HCT116 (cell line): ENCODE measurements at regions not wholly inside any gene's neighbourhood (a gene's known extent, or its start where the extent isn't known, plus 50 kb on each side); places are given as distances from the start of the nearest gene placed in this dataset.

Experiments
- ATAC-seq: fragments of 200-7000 bp; cut with Tn5 transposase; 2 replicates; pipeline ENCODE4 v1.9.1; 2020; ENCODE audit warnings: mild to moderate bottlenecking, moderate library complexity
- BruUV-seq: library from RNA; stranded (reverse); fragments of 400-500 nt; replicated peaks from 2 replicates; lab custom pipeline; 2021; lab: Mats Ljungman, UMichigan
- CTCF ChIA-PET: fragments of 300-600 bp; sonication (Branson Sonifier 250); formaldehyde crosslinking; loops from one replicate; lab custom pipeline; 2021; ENCODE audit warnings: antibody characterized with exemption; lab: Charles Lee
- POLR2A ChIA-PET: fragments of 300-600, 350-600 bp; sonication (Branson Sonifier 250); formaldehyde crosslinking; loops from one replicate; lab custom pipeline; 2021; ENCODE audit warnings: antibody characterized with exemption; lab: Charles Lee
- RAD21 ChIA-PET, 2 experiments: fragments of 300-600 bp; sonication (Branson Sonifier 250); formaldehyde crosslinking; loops; one replicate each; lab custom pipeline; 2023; ENCODE audit warnings: low total read pairs in 2 of 2; ENCODE audit not compliant: uncharacterized antibody in 2 of 2, unreplicated experiment in 2 of 2, low non-redundant PET in 1 of 2; lab: Charles Lee
- DNase-seq: peaks from one replicate; pipeline ENCODE4 v3.0.0-alpha.2; 2010; ENCODE audit warnings: low read depth, low spot score
- H2AFZ ChIP-seq: fragments of 200-600 bp; shearing (Covaris generic), sonication (generic); 2 replicates; pipeline ENCODE4 v1.6.1; 2017; ENCODE audit warnings: low read depth, mixed run types, mixed read lengths, antibody characterized with exemption, low read length; ENCODE audit not compliant: poor library complexity, severe bottlenecking
- H3K27ac ChIP-seq: 2 replicates; pipeline ENCODE4 v1.5.1; 2012; ENCODE audit warnings: low read depth, low read length
- H3K27me3 ChIP-seq: fragments of 200-600 bp; sonication (generic); 2 replicates; pipeline ENCODE4 v1.6.1; 2016; ENCODE audit warnings: mixed run types, low read length, mixed read lengths; ENCODE audit not compliant: insufficient read depth
- H3K36me3 ChIP-seq, 2 experiments: fragments of 200-500 bp in 1 of 2; fragments of 200-600 bp in 1 of 2; sonication (Bioruptor generic) in 1 of 2; sonication (generic) in 1 of 2; 2 replicates each; pipeline versions ENCODE4 v1.5.1 to v1.6.1; 2014 to 2016; ENCODE audit warnings: low read length in 2 of 2, inconsistent platforms in 1 of 2, mixed read lengths in 1 of 2, mixed run types in 1 of 2; ENCODE audit not compliant: insufficient read depth in 2 of 2, control insufficient read depth in 1 of 2
- H3K4me1 ChIP-seq, 2 experiments: fragments of 200-600 bp in 1 of 2; sonication (generic) in 1 of 2; 2 replicates each; pipeline versions ENCODE4 v1.5.1 to v1.6.1; 2012 to 2017; ENCODE audit warnings: low read length in 2 of 2, inconsistent platforms in 1 of 2, mild to moderate bottlenecking in 1 of 2, mixed read lengths in 1 of 2, mixed run types in 1 of 2, moderate library complexity in 1 of 2; ENCODE audit not compliant: insufficient read depth in 2 of 2, control insufficient read depth in 1 of 2
- H3K4me2 ChIP-seq: fragments of 200-600 bp; sonication (generic); 2 replicates; pipeline ENCODE4 v1.6.1; 2017; ENCODE audit warnings: mixed run types, low read length, mixed read lengths
- H3K4me3 ChIP-seq, 2 experiments: fragments of 200-600 bp in 1 of 2; sonication (generic) in 1 of 2; replicated peaks in 1 of 2; 2 replicates each; pipeline ENCODE4 v1.5.1; 2011 to 2016; ENCODE audit warnings: low read length in 2 of 2, control low read depth in 1 of 2, low read depth in 1 of 2, mild to moderate bottlenecking in 1 of 2, mixed read lengths in 1 of 2, mixed run types in 1 of 2
- H3K79me2 ChIP-seq: fragments of 200-600 bp; sonication (generic); 2 replicates; pipeline ENCODE4 v1.6.1; 2017; ENCODE audit warnings: mild to moderate bottlenecking, mixed run types, low read length, moderate library complexity, mixed read lengths; ENCODE audit not compliant: insufficient read depth
- H3K9ac ChIP-seq: fragments of 200-600 bp; sonication (generic); 2 replicates; pipeline ENCODE4 v1.6.1; 2016; ENCODE audit warnings: low read length, mixed read lengths
- H3K9me2 ChIP-seq: fragments of 200-600 bp; sonication (generic), shearing (Covaris generic); 2 replicates; pipeline ENCODE4 v1.6.1; 2017; ENCODE audit warnings: mixed run types, mild to moderate bottlenecking, moderate library complexity; ENCODE audit not compliant: insufficient read depth
- H3K9me3 ChIP-seq, 2 experiments: fragments of 200-500 bp in 1 of 2; fragments of 200-600 bp in 1 of 2; sonication (Bioruptor generic) in 1 of 2; sonication (generic) in 1 of 2; 2 replicates each; pipeline ENCODE4 v1.6.1; 2014 to 2017; ENCODE audit warnings: low read length in 2 of 2, mixed read lengths in 2 of 2, inconsistent platforms in 1 of 2, low read depth in 1 of 2, mild to moderate bottlenecking in 1 of 2, mixed run types in 1 of 2, moderate library complexity in 1 of 2; ENCODE audit not compliant: control insufficient read depth in 1 of 2, insufficient read depth in 1 of 2
- H4K20me1 ChIP-seq: fragments of 200-600 bp; sonication (generic), shearing (Covaris generic); 2 replicates; pipeline ENCODE4 v1.6.1; 2017; ENCODE audit warnings: mixed run types, mild to moderate bottlenecking, moderate library complexity; ENCODE audit not compliant: insufficient read depth
- CBX3 ChIP-seq: IDR thresholded peaks from 2 replicates; pipeline ENCODE4 v1.6.1; 2012; ENCODE audit warnings: low read depth
- ELF1 ChIP-seq: IDR thresholded peaks from 2 replicates; pipeline ENCODE4 v1.6.1; 2012; ENCODE audit warnings: low read depth, borderline replicate concordance
- EZH2 ChIP-seq: fragments of 200-600 bp; sonication (generic); IDR thresholded peaks from 2 replicates; pipeline ENCODE4 v1.6.1; 2017; ENCODE audit warnings: antibody characterized with exemption, mixed run types
- POLR2A ChIP-seq: IDR thresholded peaks from 2 replicates; pipeline ENCODE4 v1.7.0; 2011; ENCODE audit warnings: borderline replicate concordance; ENCODE audit not compliant: insufficient read depth, insufficient read length; ENCODE audit errors: extremely low read depth
- ZFX ChIP-seq: fragments of 450-650 bp; IDR thresholded peaks from 2 replicates; pipeline ENCODE4 v1.6.1; 2017
- ZNF274 ChIP-seq: fragments of 200-500 bp; sonication (Bioruptor generic); IDR thresholded peaks from 2 replicates; pipeline ENCODE4 v1.6.1; 2014; ENCODE audit warnings: mild to moderate bottlenecking, low read depth, low read length, inconsistent platforms
- intact Hi-C: fragments of 100-400 bp; cut with micrococcal nuclease; formaldehyde crosslinking; loops from 2 replicates; pipeline ENCODE4 v1.10.0; 2022
- TF ChIP-seq, protein P1 (sequence below): IDR thresholded peaks from 2 replicates; pipeline ENCODE4 v1.6.1; 2011; ENCODE audit warnings: mild to moderate bottlenecking, low read length, moderate library complexity; ENCODE audit not compliant: insufficient replicate concordance; ENCODE audit errors: extremely low read depth
- TF ChIP-seq, protein P2 (sequence below), 3 experiments: fragments of 200-600 bp in 1 of 3; sonication (generic) in 1 of 3; IDR thresholded peaks in 2 of 3; conservative IDR thresholded peaks in 1 of 3; 2 replicates each; pipeline ENCODE4 v1.5.1; 2012 to 2017; ENCODE audit warnings: low read depth in 2 of 3, low read length in 2 of 3, antibody characterized with exemption in 1 of 3, borderline replicate concordance in 1 of 3, control low read depth in 1 of 3, mild to moderate bottlenecking in 1 of 3, mixed read lengths in 1 of 3, mixed run types in 1 of 3, moderate library complexity in 1 of 3; ENCODE audit not compliant: insufficient read depth in 1 of 3
- TF ChIP-seq, protein P3 (sequence below): IDR thresholded peaks from 2 replicates; pipeline ENCODE4 v1.6.1; 2012; ENCODE audit warnings: low read depth
- TF ChIP-seq, protein P4 (sequence below): IDR thresholded peaks from 2 replicates; pipeline ENCODE4 v1.6.1; 2012

DNA sequence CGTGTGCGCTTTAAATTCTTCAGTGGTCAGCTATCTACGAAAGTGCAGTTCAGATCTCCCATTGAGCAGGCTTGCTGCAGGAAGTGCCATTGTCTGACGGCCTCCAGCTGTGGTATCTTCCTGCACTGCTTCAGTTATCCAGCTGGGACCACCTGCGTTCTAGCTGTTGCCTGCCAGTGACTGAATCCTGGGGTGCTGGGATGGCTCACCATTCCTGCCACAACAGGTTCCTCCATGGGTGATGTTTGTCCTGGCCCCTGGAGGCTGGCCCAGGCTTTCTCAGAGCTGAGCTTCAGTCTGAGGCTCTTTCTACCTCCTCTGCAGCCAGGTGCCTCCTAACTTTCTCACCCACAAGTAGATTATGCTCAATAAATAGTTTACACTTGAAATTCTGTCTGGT is 498.5 kb upstream of the HS6ST1 start:
- Histone ChIP-seq H3K79me2 (no peaks in the 10 kb centered on the region), H3K9ac (no peak overlapping the region), H3K27me3 (peaks cover 52% of the 10 kb centered on the region), H4K20me1 (no peaks in the 10 kb centered on the region), H3K4me3 (no peak overlapping the region), H3K9me3 (no peaks in the 10 kb centered on the region), H3K27ac (no peak overlapping the region), H3K4me2 (no peak overlapping the region), H3K9me2 (no peaks in the 10 kb centered on the region), H3K36me3 (no peaks in the 10 kb centered on the region), H2AFZ (no peak overlapping the region), H3K4me1 (no peaks in the 10 kb centered on the region)
- intact Hi-C loops = no loop called here
- no peak for TF ChIP-seq CBX3
- TF ChIP-seq ELF1 = no peak
- TF ChIP-seq ZFX = no peak
- TF ChIP-seq, protein P1, sequence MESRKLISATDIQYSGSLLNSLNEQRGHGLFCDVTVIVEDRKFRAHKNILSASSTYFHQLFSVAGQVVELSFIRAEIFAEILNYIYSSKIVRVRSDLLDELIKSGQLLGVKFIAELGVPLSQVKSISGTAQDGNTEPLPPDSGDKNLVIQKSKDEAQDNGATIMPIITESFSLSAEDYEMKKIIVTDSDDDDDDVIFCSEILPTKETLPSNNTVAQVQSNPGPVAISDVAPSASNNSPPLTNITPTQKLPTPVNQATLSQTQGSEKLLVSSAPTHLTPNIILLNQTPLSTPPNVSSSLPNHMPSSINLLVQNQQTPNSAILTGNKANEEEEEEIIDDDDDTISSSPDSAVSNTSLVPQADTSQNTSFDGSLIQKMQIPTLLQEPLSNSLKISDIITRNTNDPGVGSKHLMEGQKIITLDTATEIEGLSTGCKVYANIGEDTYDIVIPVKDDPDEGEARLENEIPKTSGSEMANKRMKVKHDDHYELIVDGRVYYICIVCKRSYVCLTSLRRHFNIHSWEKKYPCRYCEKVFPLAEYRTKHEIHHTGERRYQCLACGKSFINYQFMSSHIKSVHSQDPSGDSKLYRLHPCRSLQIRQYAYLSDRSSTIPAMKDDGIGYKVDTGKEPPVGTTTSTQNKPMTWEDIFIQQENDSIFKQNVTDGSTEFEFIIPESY = no peak
- BruUV-seq = no TSS peak
- ChIA-PET RAD21 (no interaction called here), POLR2A (no interaction called here), CTCF (no interaction called here)
- no peak for DNase-seq
- ATAC-seq = no peak

DNA sequence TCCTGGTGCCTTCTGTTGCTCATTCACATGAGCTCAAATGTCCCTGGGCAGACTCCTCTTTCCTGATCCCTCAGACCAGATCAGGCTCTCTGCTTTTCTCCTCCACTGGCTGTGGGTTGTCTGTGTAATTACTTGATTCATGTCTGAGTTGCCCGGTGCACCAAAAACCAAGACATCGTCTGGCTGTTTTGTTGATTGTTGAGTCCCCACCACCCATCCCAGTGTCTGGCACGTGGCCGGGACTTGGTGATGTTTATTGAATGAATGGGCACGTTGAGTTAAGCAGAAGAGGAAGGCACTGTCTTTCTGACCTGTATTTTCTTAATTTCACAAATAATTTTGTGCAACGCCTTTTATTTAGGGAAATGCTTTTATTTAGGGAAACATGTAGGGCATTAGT is 499.1 kb upstream of the HS6ST1 start:
- H3K9ac ChIP-seq = no peak overlapping the region
- no peak overlapping the region for H2AFZ ChIP-seq
- H3K4me2 ChIP-seq = no peak overlapping the region
- ChIA-PET CTCF (no interaction called here), POLR2A (no interaction called here), RAD21 (no interaction called here)
- ATAC-seq (no peak), DNase-seq (no peak)
- no peaks in the 10 kb centered on the region for H3K9me2 ChIP-seq
- no peak overlapping the region for H3K27ac ChIP-seq
- no peak overlapping the region for H3K4me3 ChIP-seq
- H3K4me1 ChIP-seq = no peaks in the 10 kb centered on the region
- BruUV-seq = no TSS peak
- no peaks in the 10 kb centered on the region for H3K36me3 ChIP-seq
- intact Hi-C loops = no loop called here
- no peaks in the 10 kb centered on the region for H3K79me2 ChIP-seq
- peaks cover 58% of the 10 kb centered on the region for H3K27me3 ChIP-seq
- no peaks in the 10 kb centered on the region for H3K9me3 ChIP-seq
- H4K20me1 ChIP-seq = no peaks in the 10 kb centered on the region
- TF ChIP-seq, protein P2, sequence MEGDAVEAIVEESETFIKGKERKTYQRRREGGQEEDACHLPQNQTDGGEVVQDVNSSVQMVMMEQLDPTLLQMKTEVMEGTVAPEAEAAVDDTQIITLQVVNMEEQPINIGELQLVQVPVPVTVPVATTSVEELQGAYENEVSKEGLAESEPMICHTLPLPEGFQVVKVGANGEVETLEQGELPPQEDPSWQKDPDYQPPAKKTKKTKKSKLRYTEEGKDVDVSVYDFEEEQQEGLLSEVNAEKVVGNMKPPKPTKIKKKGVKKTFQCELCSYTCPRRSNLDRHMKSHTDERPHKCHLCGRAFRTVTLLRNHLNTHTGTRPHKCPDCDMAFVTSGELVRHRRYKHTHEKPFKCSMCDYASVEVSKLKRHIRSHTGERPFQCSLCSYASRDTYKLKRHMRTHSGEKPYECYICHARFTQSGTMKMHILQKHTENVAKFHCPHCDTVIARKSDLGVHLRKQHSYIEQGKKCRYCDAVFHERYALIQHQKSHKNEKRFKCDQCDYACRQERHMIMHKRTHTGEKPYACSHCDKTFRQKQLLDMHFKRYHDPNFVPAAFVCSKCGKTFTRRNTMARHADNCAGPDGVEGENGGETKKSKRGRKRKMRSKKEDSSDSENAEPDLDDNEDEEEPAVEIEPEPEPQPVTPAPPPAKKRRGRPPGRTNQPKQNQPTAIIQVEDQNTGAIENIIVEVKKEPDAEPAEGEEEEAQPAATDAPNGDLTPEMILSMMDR (IDR thresholded peaks at IDR 0.05 in 2 of 3, conservative IDR thresholded peaks at IDR 0.05 in 1 of 3; ENCODE audit: borderline replicate concordance in 1 of 3, insufficient read depth in 1 of 3, low read depth in 2 of 3, low read length in 2 of 3) = no peak
- TF ChIP-seq EZH2 (no peak), ZNF274 (no peak), ZFX (no peak), POLR2A (no peak), CBX3 (no peak)
- TF ChIP-seq, protein P3, sequence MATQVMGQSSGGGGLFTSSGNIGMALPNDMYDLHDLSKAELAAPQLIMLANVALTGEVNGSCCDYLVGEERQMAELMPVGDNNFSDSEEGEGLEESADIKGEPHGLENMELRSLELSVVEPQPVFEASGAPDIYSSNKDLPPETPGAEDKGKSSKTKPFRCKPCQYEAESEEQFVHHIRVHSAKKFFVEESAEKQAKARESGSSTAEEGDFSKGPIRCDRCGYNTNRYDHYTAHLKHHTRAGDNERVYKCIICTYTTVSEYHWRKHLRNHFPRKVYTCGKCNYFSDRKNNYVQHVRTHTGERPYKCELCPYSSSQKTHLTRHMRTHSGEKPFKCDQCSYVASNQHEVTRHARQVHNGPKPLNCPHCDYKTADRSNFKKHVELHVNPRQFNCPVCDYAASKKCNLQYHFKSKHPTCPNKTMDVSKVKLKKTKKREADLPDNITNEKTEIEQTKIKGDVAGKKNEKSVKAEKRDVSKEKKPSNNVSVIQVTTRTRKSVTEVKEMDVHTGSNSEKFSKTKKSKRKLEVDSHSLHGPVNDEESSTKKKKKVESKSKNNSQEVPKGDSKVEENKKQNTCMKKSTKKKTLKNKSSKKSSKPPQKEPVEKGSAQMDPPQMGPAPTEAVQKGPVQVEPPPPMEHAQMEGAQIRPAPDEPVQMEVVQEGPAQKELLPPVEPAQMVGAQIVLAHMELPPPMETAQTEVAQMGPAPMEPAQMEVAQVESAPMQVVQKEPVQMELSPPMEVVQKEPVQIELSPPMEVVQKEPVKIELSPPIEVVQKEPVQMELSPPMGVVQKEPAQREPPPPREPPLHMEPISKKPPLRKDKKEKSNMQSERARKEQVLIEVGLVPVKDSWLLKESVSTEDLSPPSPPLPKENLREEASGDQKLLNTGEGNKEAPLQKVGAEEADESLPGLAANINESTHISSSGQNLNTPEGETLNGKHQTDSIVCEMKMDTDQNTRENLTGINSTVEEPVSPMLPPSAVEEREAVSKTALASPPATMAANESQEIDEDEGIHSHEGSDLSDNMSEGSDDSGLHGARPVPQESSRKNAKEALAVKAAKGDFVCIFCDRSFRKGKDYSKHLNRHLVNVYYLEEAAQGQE = no peak
- TF ChIP-seq, protein P4, sequence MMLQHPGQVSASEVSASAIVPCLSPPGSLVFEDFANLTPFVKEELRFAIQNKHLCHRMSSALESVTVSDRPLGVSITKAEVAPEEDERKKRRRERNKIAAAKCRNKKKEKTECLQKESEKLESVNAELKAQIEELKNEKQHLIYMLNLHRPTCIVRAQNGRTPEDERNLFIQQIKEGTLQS = no peak
